ENCODE measurements at regions not wholly inside any gene's neighbourhood (a gene's known extent, or its start where the extent isn't known, plus 50 kb on each side); places are given as distances from the start of the nearest gene placed in this dataset.
"Not testable (repeated sequence)": the region's sequence is repeated elsewhere in the genome, so short reads cannot be mapped to it uniquely, and the experiment has no call there.

GRCh38 chr7:19560111-19560883, 148.5 kb downstream of the POLR1F start:
- no peak for FAIRE-seq
- intact Hi-C loops (cut with DNase I) = no loop called here
- Histone ChIP-seq H3K27me3 (no peaks in the 10 kb centered on the region), H3K4me3 (no peak overlapping the region), H3K27ac (no peak overlapping the region), H3K36me3 (no peaks in the 10 kb centered on the region), H3K4me1 (no peaks in the 10 kb centered on the region), H3K9me3 (no peaks in the 10 kb centered on the region)
- ATAC-seq = no peak
- 44 to 55% methylated on average over 8 of the region's 8 CpGs for WGBS, 2 donors
- no peak for DNase-seq
- TF ChIP-seq CTCF (IDR thresholded peaks at IDR 0.05) = no peak

GRCh38 chr7:19558527-19558926, 150.3 kb downstream of the POLR1F start:
- H3K4me3 ChIP-seq = no peak overlapping the region
- no peak for ATAC-seq
- H3K36me3 ChIP-seq = no peaks in the 10 kb centered on the region
- no peaks in the 10 kb centered on the region for H3K4me1 ChIP-seq
- H3K27me3 ChIP-seq = no peaks in the 10 kb centered on the region
- 69 to 86% methylated on average over 1 of the region's 1 CpG for WGBS, 2 donors
- no peak for DNase-seq
- TF ChIP-seq CTCF (IDR thresholded peaks at IDR 0.05) = no peak
- no peaks in the 10 kb centered on the region for H3K9me3 ChIP-seq
- FAIRE-seq = no peak
- intact Hi-C loops (cut with DNase I) = no loop called here
- no peak overlapping the region for H3K27ac ChIP-seq

GRCh38 chr7:19557726-19558465, 150.9 kb downstream of the POLR1F start:
- DNase-seq (no peak), ATAC-seq (no peak), FAIRE-seq (no peak)
- H3K4me3 ChIP-seq = no peak overlapping the region
- H3K27ac ChIP-seq = no peak overlapping the region
- 68 to 91% methylated on average over 3 of the region's 3 CpGs for WGBS, 2 donors
- TF ChIP-seq CTCF (IDR thresholded peaks at IDR 0.05) = no peak
- no peaks in the 10 kb centered on the region for H3K27me3 ChIP-seq
- H3K9me3 ChIP-seq = no peaks in the 10 kb centered on the region
- no peaks in the 10 kb centered on the region for H3K36me3 ChIP-seq
- no peaks in the 10 kb centered on the region for H3K4me1 ChIP-seq
- intact Hi-C loops (cut with DNase I) = no loop called here

- Histone ChIP-seq H3K9me3 (no peaks in the 10 kb centered on the region), H3K4me1 (no peaks in the 10 kb centered on the region), H3K27ac (no peak overlapping the region), H3K27me3 (no peaks in the 10 kb centered on the region), H3K36me3 (no peaks in the 10 kb centered on the region), H3K4me3 (no peak overlapping the region)
- DNase-seq = no peak
- intact Hi-C loops (cut with DNase I) = no loop called here
- FAIRE-seq = no peak
- no peak for TF ChIP-seq CTCF (IDR thresholded peaks at IDR 0.05)
- peak in 1 of 4 donors; percentile 13 for ATAC-seq
These were observed 154.3 kb downstream of the POLR1F start for GRCh38 chr7:19554581-19554980.

- H3K27me3 ChIP-seq = no peaks in the 10 kb centered on the region
- DNase-seq = no peak
- H3K4me3 ChIP-seq = no peak overlapping the region
- no peaks in the 10 kb centered on the region for H3K9me3 ChIP-seq
- H3K27ac ChIP-seq = no peak overlapping the region
- H3K4me1 ChIP-seq = no peaks in the 10 kb centered on the region
- ATAC-seq = no peak
- TF ChIP-seq CTCF (IDR thresholded peaks at IDR 0.05) = no peak
- H3K36me3 ChIP-seq = no peaks in the 10 kb centered on the region
- WGBS, 2 donors = 41 to 44% methylated on average over 2 of the region's 2 CpGs
- intact Hi-C loops (cut with DNase I) = no loop called here
- FAIRE-seq = no peak
These were observed 156.3 kb downstream of the POLR1F start for GRCh38 chr7:19552576-19552975.

- H3K27me3 ChIP-seq; H3K27ac ChIP-seq; H3K9me3 ChIP-seq; H3K4me1 ChIP-seq; ATAC-seq; intact Hi-C loops (cut with DNase I); FAIRE-seq; H3K36me3 ChIP-seq; H3K4me3 ChIP-seq; DNase-seq: not testable (repeated sequence)
- WGBS, 2 donors = 48 to 78% methylated on average over 4 to 5 of the region's 5 CpGs
These were observed 159.6 kb downstream of the POLR1F start for GRCh38 chr7:19549246-19549645.
